Lung (tissue), 9 donors: ENCODE measurements at regions not wholly inside any gene's neighbourhood (a gene's known extent, or its start where the extent isn't known, plus 50 kb on each side); places are given as distances from the start of the nearest gene placed in this dataset.
"Not testable (repeated sequence)": the region's sequence is repeated elsewhere in the genome, so short reads cannot be mapped to it uniquely, and the experiment has no call there.

Experiments
- ATAC-seq: fragments of 200-7000 bp; cut with Tn5 transposase; one replicate; pipeline ENCODE4 v1.9.1; 2020; ENCODE audit warnings: moderate number of reproducible peaks; ENCODE audit not compliant: insufficient read depth, low FRiP score
- DNase-seq, 3 donors: peaks; one replicate each; pipeline ENCODE4 v3.0.0-alpha.2; 2013 to 2017
- H3K27ac ChIP-seq, 2 donors: one replicate each; pipeline ENCODE4 v1.5.1; 2013; ENCODE audit warnings: mild to moderate bottlenecking in 2 of 2, moderate library complexity in 2 of 2, control low read depth in 1 of 2, inconsistent platforms in 1 of 2, low read depth in 1 of 2, low read length in 1 of 2
- H3K27me3 ChIP-seq, 3 donors: one replicate each; pipeline ENCODE4 v1.5.1; 2013; ENCODE audit warnings: low read length in 2 of 3; ENCODE audit not compliant: control insufficient read depth in 3 of 3, insufficient read depth in 3 of 3
- H3K36me3 ChIP-seq, 4 donors: one replicate each; pipeline ENCODE4 v1.5.1; 2013; ENCODE audit warnings: low read length in 4 of 4, mild to moderate bottlenecking in 1 of 4, moderate library complexity in 1 of 4; ENCODE audit not compliant: control insufficient read depth in 4 of 4, insufficient read depth in 4 of 4
- H3K4me1 ChIP-seq, 5 donors: one replicate each; pipeline ENCODE4 v1.5.1; 2013; ENCODE audit warnings: low read length in 5 of 5, mild to moderate bottlenecking in 2 of 5, moderate library complexity in 1 of 5; ENCODE audit not compliant: control insufficient read depth in 5 of 5, insufficient read depth in 5 of 5
- H3K4me3 ChIP-seq: one replicate; pipeline ENCODE4 v1.5.1; 2013; ENCODE audit warnings: mild to moderate bottlenecking, control low read depth, moderate library complexity
- H3K9ac ChIP-seq, 2 donors: one replicate each; pipeline ENCODE4 v1.5.1; 2013; ENCODE audit warnings: low read length in 2 of 2, control low read depth in 1 of 2; ENCODE audit not compliant: insufficient read depth in 1 of 2
- H3K9me3 ChIP-seq, 4 donors: one replicate each; pipeline ENCODE4 v1.5.1; 2013; ENCODE audit warnings: low read length in 3 of 4, mild to moderate bottlenecking in 1 of 4, moderate library complexity in 1 of 4; ENCODE audit not compliant: control insufficient read depth in 4 of 4, insufficient read depth in 3 of 4
- WGBS, 2 donors: extraction: QIAGEN DNeasy Blood & Tissue Kit; methylation state at CpG; one replicate each; pipeline ENCODE4 v1.1.7; 2013; 5-methylcytosine and 5-hydroxymethylcytosine counted together
- donor health status: Bipolar disorder and iron deficiency.
- donor health status: healthy.
- donor health status: DM: yes; HTN: yes; CAD: no.

DNA sequence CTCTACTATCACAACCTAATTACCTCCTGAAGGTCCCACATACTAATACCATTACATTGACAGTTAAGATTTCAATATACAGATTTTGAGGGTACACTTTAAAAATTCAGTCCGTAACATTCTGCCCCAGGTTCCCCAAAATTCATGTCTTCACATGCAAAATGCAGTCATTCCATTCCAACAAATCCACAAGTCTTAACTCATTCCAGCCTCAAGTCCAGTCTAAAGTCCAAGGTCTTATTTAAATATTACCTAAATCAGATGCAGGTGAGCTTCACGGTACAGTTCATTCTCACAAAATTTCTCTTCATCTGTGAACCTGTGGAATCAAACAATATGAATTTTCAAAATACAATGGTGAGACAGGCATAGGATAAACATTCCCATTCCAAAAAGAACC, 1332.0 kb downstream of the CDH12 start:
- H3K9ac ChIP-seq, H3K36me3 ChIP-seq, H3K9me3 ChIP-seq, H3K4me1 ChIP-seq, DNase-seq, H3K27ac ChIP-seq, ATAC-seq, H3K4me3 ChIP-seq, H3K27me3 ChIP-seq: not testable (repeated sequence)
- WGBS, 2 donors = 89 to 98% methylated on average over 2 of the region's 2 CpGs

DNA sequence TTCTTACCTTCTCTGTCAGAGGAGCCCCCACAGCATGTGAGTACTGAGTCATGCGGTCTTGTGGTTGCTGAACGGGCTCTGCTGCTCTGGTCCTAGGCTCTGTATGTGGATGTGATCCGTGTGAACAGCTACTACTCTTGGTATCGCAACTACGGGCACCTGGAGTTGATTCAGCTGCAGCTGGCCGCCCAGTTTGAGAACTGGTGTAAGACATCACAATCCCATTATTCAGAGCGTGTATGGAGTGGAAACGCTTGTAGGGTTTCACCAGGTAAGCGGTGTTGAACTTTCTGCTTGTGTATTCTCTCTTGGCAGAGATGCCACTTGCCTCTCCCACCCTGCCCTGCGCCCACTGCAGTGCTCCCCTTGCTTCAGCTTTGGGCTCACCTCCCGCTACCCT, 1356.2 kb downstream of the CDH12 start:
- ATAC-seq, H3K27ac ChIP-seq, H3K27me3 ChIP-seq, H3K9ac ChIP-seq, H3K4me3 ChIP-seq, H3K4me1 ChIP-seq, H3K9me3 ChIP-seq, DNase-seq: not testable (repeated sequence)
- 97% methylated on average over 5 to 9 of the region's 11 CpGs for WGBS, 2 donors
- peaks cover 0 to 11% (median 2%) of the 10 kb centered on the region in 4 donors for H3K36me3 ChIP-seq

DNA sequence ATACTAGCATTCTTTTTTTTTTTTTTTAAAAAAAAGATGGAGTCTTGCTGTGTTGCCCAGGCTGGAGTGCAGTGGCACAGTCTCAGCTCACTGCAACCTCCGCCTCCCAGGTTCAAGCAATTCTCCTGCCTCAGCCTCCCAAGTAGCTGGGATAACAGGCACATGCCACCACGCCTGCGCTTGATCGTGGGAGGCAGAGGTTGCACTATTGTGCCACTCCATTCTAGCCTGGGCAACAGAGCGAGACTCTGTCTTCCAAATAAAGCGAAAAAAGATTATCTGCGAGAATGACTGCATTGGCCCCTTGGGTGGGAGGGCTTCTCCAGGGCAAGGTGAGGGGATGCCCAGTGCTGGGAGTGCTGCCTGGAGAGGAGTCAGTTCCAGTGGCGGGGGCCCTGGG, 1357.1 kb downstream of the CDH12 start:
- not testable (repeated sequence) for H3K27ac ChIP-seq, H3K27me3 ChIP-seq, ATAC-seq, H3K4me1 ChIP-seq, H3K9me3 ChIP-seq, H3K9ac ChIP-seq, DNase-seq, H3K4me3 ChIP-seq
- 91 to 93% methylated on average over 7 of the region's 8 CpGs for WGBS, 2 donors
- peaks cover 0 to 13% (median 2%) of the 10 kb centered on the region in 4 donors for H3K36me3 ChIP-seq

DNA sequence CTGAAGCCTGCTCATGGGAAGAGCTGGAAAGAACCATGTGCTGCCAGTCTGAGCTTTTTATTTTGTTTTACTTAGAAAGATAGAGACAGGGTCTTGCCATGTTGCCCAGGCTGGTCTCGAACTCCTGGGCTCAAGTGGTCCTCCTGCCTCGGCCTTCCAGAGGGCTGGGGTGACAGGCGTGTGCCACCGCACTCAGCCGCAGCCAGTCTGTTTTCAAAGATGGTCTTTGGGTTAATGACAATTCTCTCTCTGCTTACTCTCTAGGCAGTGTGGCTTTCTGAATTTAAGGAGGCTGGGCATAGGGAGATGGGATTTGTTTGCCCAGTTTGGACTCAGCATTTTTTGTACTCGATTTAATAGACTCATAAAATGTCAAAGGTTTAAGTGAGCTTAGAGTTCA, 1357.9 kb downstream of the CDH12 start:
- not testable (repeated sequence) for ATAC-seq, H3K4me3 ChIP-seq, H3K27me3 ChIP-seq, H3K9me3 ChIP-seq, H3K4me1 ChIP-seq, H3K9ac ChIP-seq, H3K27ac ChIP-seq, DNase-seq
- peaks cover 0 to 13% (median 2%) of the 10 kb centered on the region in 4 donors for H3K36me3 ChIP-seq
- WGBS, 2 donors = 98 to 99% methylated on average over 6 of the region's 6 CpGs

DNA sequence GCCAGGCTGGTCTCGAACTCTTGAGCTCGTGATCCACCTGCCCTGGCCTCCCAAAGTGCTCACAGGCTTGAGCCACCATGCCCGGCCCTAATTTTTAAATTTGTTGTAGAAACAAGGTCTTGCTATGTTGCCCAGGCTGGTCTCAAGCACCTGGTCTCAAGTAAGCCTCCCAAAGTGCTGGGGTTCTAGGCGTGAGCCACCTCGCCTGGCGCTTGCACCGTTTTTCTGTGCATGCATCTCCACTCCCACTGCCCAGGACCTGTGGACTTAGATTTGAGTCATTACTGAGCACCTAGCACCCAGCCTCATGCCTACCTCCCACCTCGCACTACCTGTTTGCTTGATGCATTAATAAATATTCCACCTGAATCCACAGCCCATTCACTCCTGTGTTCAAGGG, 1359.1 kb downstream of the CDH12 start:
- H3K27me3 ChIP-seq, ATAC-seq, H3K4me3 ChIP-seq, DNase-seq, H3K9ac ChIP-seq, H3K27ac ChIP-seq, H3K4me1 ChIP-seq, H3K9me3 ChIP-seq: not testable (repeated sequence)
- WGBS, 2 donors = 94 to 96% methylated on average over 7 of the region's 8 CpGs
- H3K36me3 ChIP-seq = peaks cover 0 to 13% (median 2%) of the 10 kb centered on the region in 4 donors

DNA sequence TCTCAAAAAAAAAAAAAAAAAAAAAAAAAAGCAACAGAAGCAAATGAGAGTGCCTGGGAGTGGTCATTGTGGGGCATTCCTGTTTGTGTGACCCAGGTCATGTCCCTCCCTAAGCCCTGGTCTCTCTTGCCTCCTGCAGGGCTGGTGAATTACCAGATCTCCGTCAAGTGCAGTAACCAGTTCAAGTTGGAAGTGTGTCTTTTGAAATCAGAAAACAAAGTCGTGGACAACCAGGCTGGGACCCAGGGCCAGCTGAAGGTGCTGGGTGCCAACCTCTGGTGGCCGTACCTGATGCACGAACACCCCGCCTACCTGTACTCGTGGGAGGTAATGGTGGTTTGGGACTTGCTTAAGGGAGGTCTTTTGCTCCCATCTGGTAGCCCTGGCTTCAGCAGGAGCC, 1362.0 kb downstream of the CDH12 start:
- 95 to 99% methylated on average over 6 of the region's 6 CpGs for WGBS, 2 donors
- H3K27me3 ChIP-seq, ATAC-seq: not testable (repeated sequence)

DNA sequence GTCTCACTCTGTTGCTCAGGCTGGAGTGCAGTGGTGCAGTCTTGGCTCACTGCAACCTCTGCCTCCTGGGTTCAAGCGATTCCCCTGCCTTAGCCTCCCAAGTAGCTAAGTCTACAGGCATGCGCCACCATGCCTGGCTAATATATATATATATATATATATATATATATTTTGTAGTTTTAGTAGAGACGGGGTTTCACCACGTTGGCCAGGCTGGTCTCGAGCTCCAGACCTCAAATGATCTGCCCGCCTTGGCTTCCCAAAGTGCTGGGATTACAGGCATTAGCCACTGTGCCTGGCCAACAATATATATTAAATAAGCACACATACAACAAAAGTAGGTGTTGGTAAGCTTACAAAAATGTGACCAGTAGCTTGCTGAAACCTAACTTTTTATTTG, 1364.3 kb downstream of the CDH12 start:
- WGBS, 2 donors = 93 to 96% methylated on average over 4 to 6 of the region's 6 CpGs
- ATAC-seq, H3K4me1 ChIP-seq, H3K9ac ChIP-seq, H3K27ac ChIP-seq, H3K27me3 ChIP-seq, H3K9me3 ChIP-seq, H3K4me3 ChIP-seq, DNase-seq, H3K36me3 ChIP-seq: not testable (repeated sequence)

More for the DNA sequence above, 1362.0 kb downstream of the CDH12 start:
- not testable (repeated sequence) for H3K36me3 ChIP-seq, H3K9ac ChIP-seq, H3K9me3 ChIP-seq, H3K4me3 ChIP-seq, DNase-seq, H3K27ac ChIP-seq, H3K4me1 ChIP-seq

DNA sequence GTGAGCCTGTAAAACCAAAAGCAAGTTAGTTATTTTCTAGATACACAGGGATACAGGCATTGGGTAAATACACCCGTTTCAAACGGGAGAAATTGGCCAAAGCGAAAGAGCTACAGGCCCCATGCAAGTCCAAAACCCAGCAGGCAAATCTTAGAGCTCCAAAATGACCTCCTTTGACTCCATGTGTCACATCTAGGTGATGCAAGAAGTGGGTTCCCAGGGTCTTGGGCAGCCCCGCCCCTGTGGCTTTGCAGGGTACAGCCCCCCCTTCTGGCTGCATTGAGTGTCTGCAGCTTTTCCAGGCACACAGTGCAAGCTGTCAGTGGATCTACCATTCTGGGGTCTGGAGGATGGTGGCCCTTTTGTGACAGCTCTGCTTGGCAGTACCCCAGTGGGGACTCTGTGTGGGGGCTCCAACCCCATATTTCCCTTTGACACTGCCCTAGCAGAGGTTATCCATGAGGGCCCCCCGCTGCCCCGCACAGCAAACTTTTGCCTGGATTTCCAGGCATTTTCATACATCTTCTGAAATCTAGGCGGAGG, 1367.6 kb downstream of the CDH12 start:
- 97% methylated on average over 7 of the region's 7 CpGs for WGBS, 2 donors
- not testable (repeated sequence) for H3K36me3 ChIP-seq, H3K9ac ChIP-seq, H3K9me3 ChIP-seq, H3K4me3 ChIP-seq, H3K4me1 ChIP-seq, H3K27me3 ChIP-seq, H3K27ac ChIP-seq, ATAC-seq, DNase-seq
